Hepatocyte (in vitro differentiated cells): ENCODE measurements at regions not wholly inside any gene's neighbourhood (a gene's known extent, or its start where the extent isn't known, plus 50 kb on each side); places are given as distances from the start of the nearest gene placed in this dataset.
A peak's percentile ranks its signal among the peaks of the same experiment; 100 is the strongest.
"Not testable (repeated sequence)": the region's sequence is repeated elsewhere in the genome, so short reads cannot be mapped to it uniquely, and the experiment has no call there.

ENCODE experiments used
- DNase-seq: peaks from one replicate; pipeline ENCODE4 v3.0.0-alpha.2; 2016; ENCODE audit warnings: low spot score
- H2AFZ ChIP-seq: fragments of 200-600 bp; sonication (generic); 2 replicates; pipeline ENCODE4 v1.6.0; 2016; ENCODE audit warnings: antibody characterized with exemption, mild to moderate bottlenecking
- H3K27ac ChIP-seq: fragments of 200-600 bp; sonication (generic); 2 replicates; pipeline ENCODE4 v1.5.1; 2016; ENCODE audit warnings: mild to moderate bottlenecking
- H3K27me3 ChIP-seq: fragments of 200-600 bp; sonication (generic); 2 replicates; pipeline ENCODE4 v1.6.1; 2016
- H3K36me3 ChIP-seq: fragments of 200-600 bp; sonication (generic); replicated peaks from 2 replicates; pipeline ENCODE4 v1.5.1; 2016; ENCODE audit warnings: low read depth; ENCODE audit not compliant: insufficient read depth
- H3K4me1 ChIP-seq: fragments of 200-600 bp; sonication (generic); 2 replicates; pipeline ENCODE4 v1.5.1; 2016; ENCODE audit warnings: mild to moderate bottlenecking, moderate library complexity; ENCODE audit not compliant: insufficient read depth
- H3K4me2 ChIP-seq: fragments of 200-600 bp; sonication (generic); 2 replicates; pipeline ENCODE4 v1.6.0; 2016
- H3K4me3 ChIP-seq: fragments of 200-600 bp; sonication (generic); 2 replicates; pipeline ENCODE4 v1.5.1; 2016; ENCODE audit warnings: mild to moderate bottlenecking
- H3K79me2 ChIP-seq: fragments of 200-600 bp; sonication (generic); 2 replicates; pipeline ENCODE4 v1.6.0; 2017; ENCODE audit warnings: mild to moderate bottlenecking
- H3K9me2 ChIP-seq: fragments of 200-600 bp; sonication (generic); replicated peaks from 2 replicates; pipeline ENCODE4 v1.6.0; 2017; ENCODE audit warnings: mild to moderate bottlenecking; ENCODE audit not compliant: insufficient read depth
- H3K9me3 ChIP-seq: fragments of 200-600 bp; sonication (generic); 2 replicates; pipeline ENCODE4 v1.5.1; 2016; ENCODE audit warnings: low read depth, mild to moderate bottlenecking
- H4K20me1 ChIP-seq: fragments of 200-600 bp; sonication (generic); 2 replicates; pipeline ENCODE4 v1.6.0; 2016; ENCODE audit warnings: mild to moderate bottlenecking; ENCODE audit not compliant: insufficient read depth, poor library complexity, severe bottlenecking
- CTCF ChIP-seq: fragments of 200-600 bp; sonication (generic); IDR thresholded peaks from 2 replicates; pipeline ENCODE4 v1.5.1; 2016; ENCODE audit warnings: antibody characterized with exemption, mild to moderate bottlenecking; ENCODE audit not compliant: poor library complexity
- EZH2 ChIP-seq: fragments of 200-600 bp; sonication (generic); IDR thresholded peaks from 2 replicates; pipeline ENCODE4 v1.6.1; 2016; ENCODE audit warnings: antibody characterized with exemption, mild to moderate bottlenecking, borderline replicate concordance
- EZH2phosphoT487 ChIP-seq: fragments of 200-600 bp; sonication (generic); IDR thresholded peaks from one replicate; pipeline ENCODE4 v1.6.1; 2018; ENCODE audit warnings: antibody characterized with exemption, mild to moderate bottlenecking, low read depth, moderate library complexity; ENCODE audit not compliant: unreplicated experiment, severe bottlenecking
- WGBS: methylation state at CpG from one replicate; pipeline ENCODE4 v1.1.6; 2016; ENCODE audit warnings: low lambda C conversion rate; ENCODE audit errors: missing lambda C conversion rate; 5-methylcytosine and 5-hydroxymethylcytosine counted together

- TF ChIP-seq EZH2phosphoT487 = no peak
- no peak for TF ChIP-seq CTCF
- TF ChIP-seq EZH2 = no peak
- Histone ChIP-seq H4K20me1 (no peaks in the 10 kb centered on the region), H3K4me3 (no peak overlapping the region), H3K9me2 (no peaks in the 10 kb centered on the region), H3K36me3 (no peaks in the 10 kb centered on the region), H2AFZ (no peak overlapping the region), H3K4me2 (peak overlapping the region; percentile 33), H3K27me3 (no peaks in the 10 kb centered on the region), H3K4me1 (no peaks in the 10 kb centered on the region), H3K79me2 (no peaks in the 10 kb centered on the region), H3K27ac (peak overlapping the region; percentile 12), H3K9me3 (no peaks in the 10 kb centered on the region)
- no peak for DNase-seq
Measured at GRCh38 chr1:192905049-192905448, 96.2 kb downstream of the RGS2 start.

GRCh38 chr1:192906334-192906733, 97.5 kb downstream of the RGS2 start:
- Histone ChIP-seq H3K79me2 (no peaks in the 10 kb centered on the region), H3K9me3 (no peaks in the 10 kb centered on the region), H3K4me1 (no peaks in the 10 kb centered on the region), H2AFZ (no peak overlapping the region), H3K4me3 (no peak overlapping the region), H3K36me3 (no peaks in the 10 kb centered on the region), H3K27ac (peak overlapping the region; percentile 66), H3K4me2 (no peak overlapping the region), H3K27me3 (no peaks in the 10 kb centered on the region), H4K20me1 (no peaks in the 10 kb centered on the region), H3K9me2 (no peaks in the 10 kb centered on the region)
- 91% methylated on average over 3 of the region's 3 CpGs for WGBS
- no peak for DNase-seq
- TF ChIP-seq CTCF (no peak), EZH2phosphoT487 (no peak), EZH2 (no peak)

- DNase-seq = peak; percentile 17
- Histone ChIP-seq H3K27me3 (no peaks in the 10 kb centered on the region), H3K27ac (peak overlapping the region; percentile 80), H4K20me1 (no peaks in the 10 kb centered on the region), H3K4me2 (no peak overlapping the region), H3K4me3 (no peak overlapping the region), H3K79me2 (no peaks in the 10 kb centered on the region), H2AFZ (no peak overlapping the region), H3K4me1 (no peaks in the 10 kb centered on the region), H3K9me3 (no peaks in the 10 kb centered on the region), H3K36me3 (no peaks in the 10 kb centered on the region), H3K9me2 (no peaks in the 10 kb centered on the region)
- WGBS = 85% methylated on average over 2 of the region's 2 CpGs
- no peak for TF ChIP-seq EZH2phosphoT487
- no peak for TF ChIP-seq EZH2
- TF ChIP-seq CTCF = no peak
Measured at GRCh38 chr1:192907545-192908243, 98.9 kb downstream of the RGS2 start.

- not testable (repeated sequence) for H3K4me1 ChIP-seq, H2AFZ ChIP-seq, H3K4me2 ChIP-seq, H4K20me1 ChIP-seq, H3K27ac ChIP-seq, H3K9me2 ChIP-seq, H3K27me3 ChIP-seq, H3K79me2 ChIP-seq, H3K9me3 ChIP-seq, H3K36me3 ChIP-seq, H3K4me3 ChIP-seq, DNase-seq
- WGBS = 86% methylated on average over 18 of the region's 18 CpGs
Measured at GRCh38 chr1:192911896-192912656, 103.2 kb downstream of the RGS2 start.
